Right forelimb (tissue), 1 donor: ENCODE measurements at regions not wholly inside any gene's neighbourhood (a gene's known extent, or its start where the extent isn't known, plus 50 kb on each side); places are given as distances from the start of the nearest gene placed in this dataset.
"Not testable (repeated sequence)": the region's sequence is repeated elsewhere in the genome, so short reads cannot be mapped to it uniquely, and the experiment has no call there.

Experiments
- DNase-seq: peaks from one replicate; pipeline ENCODE4 v3.0.0-alpha.2; 2018

DNA sequence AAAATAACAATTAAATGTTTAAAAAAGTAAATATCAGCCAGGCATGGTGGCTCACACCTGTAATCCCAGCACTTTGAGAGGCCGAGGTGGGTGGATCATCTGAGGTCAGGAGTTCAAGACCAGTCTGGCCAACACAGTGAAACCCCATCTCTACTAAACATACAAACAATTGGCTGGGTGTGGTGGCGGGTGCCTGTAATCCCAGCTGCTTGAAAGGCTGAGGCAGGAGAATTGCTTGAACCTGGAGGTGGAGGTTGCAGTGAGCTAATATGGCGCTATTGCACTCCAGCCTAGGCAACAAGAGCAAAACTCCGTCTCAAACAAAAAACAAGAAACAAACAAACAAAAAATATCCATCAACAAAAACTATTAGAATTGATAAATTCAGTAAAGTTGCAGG lies 77.5 kb downstream of the SNX5 start:
- not testable (repeated sequence) for DNase-seq

DNA sequence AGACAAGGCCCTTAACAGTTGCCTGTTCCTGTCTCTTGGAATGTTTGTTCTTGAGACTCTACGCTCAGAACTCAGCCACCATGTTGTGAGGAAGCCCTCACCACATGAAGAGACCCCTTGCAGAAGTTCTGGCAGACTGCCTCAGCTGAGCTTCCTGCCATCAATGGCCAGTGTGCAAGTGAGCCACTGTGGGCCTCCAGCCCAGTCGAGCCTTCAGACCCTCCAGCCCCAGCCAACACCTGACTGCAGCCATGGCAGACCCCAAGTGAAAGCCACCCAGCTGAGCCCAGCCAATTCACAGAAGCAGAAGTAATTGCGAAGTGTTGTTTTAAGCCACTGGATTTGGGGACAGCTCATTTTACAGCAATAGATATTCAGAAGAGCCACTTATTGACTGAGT lies 78.3 kb downstream of the SNX5 start:
- no peak for DNase-seq

DNA sequence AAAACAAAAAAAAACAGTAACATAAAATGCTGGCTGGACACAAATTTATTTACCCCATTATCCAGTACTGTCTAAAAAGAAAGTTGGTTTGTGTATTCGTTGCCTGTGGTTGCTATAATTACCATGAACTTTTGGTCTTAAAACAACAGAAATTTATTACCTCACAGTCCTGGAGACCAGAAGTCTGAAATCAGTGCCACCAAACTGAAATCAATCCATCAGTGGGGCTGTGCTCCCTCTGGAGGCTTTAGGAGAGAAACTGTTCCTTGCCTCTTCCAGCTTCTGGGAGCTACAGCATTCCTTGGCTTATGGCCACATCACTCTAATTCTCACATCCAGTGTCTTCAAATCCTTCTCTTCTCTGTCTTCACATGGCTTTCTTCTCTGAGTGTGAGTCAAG lies 79.4 kb downstream of the SNX5 start:
- no peak for DNase-seq

DNA sequence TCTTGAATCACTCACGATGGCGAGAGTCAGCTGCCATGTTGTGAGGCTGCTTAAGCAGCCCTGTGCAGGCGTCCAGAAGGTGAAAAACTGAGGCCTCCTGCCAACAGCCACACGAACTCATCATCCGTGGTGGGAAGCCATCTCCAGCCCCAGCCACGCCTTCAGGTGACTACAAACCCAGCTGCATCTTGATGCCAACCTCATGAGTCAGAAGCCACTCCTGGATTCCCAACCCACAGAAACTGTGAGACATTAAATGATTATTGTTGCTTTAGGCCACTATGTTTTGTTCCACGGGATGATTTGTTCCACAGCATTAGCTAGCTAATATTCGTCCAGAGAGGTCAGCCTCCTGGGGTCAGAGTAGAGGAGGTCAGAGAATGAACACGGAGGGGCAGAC lies 80.5 kb downstream of the SNX5 start:
- no peak for DNase-seq

DNA sequence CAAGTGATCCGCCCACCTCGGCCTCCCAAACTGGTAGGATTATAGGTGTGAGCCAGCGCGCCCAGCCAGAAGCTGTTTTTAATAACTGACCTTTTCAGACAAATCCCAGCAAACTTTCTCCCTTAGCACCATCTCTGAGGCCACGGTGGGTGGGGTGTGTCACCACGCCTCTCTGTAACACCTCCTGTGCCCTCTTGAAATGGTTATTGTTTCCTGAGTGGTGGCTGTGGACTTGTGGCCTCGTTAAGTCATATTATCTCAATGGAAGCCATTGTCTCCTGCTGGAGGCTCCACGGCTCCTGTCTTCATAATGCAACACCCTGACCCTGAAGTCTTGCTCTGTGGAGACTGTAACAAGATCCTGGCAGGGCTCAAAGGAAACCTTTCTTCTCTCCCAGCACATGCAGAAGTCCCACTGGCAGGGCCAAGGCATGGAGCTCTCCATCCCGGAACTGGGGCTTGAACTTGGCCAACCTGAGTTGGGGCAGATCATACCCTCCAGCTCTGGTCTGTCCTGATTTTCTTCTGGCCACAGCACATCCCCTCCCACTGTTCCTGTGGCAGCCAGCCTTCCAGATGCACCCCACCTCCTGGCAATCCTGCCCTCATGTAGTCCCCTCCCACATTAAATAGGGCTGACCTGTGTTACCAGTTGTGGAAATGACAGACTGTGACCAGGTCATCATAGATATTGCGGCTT lies 81.1 kb downstream of the SNX5 start:
- no peak for DNase-seq

DNA sequence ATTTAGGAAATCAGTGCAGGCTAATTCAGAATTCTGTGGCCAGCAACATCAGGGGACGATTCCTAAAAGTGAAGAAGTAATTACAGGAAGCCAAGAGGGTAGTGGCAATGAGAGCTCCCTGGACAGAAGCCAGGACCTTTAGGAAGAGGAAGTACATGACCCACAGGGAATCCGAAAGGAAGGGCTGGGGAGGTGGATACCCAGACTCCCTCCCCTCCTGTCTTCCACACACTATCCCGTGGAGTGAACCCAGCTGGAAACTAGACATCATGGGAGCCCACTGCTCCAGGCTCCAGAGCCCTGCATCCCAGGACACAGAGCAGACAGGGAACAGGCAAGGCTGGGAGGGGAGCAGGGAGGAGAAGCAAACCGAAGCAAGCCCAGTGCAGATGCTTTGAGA lies 83.0 kb downstream of the SNX5 start:
- no peak for DNase-seq

DNA sequence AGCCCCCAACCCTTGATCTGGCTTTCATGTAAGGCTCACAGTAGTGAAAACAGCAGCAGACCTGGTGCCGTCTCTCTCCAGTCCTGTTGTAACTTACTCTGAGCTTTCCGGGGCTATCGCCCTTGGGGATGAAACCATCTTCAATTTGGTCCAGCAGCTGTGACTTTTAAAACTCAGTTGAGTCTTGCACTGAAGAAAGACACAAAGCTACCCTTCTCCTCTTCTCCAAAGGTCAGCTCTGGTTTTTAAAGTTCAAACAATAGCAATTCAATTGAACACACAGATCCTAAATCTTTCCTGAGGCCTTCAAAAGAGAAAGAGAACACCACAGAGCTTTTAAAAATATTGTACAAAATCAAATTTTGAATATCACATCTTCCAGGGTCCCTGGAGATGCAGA lies 83.5 kb downstream of the SNX5 start:
- no peak for DNase-seq

DNA sequence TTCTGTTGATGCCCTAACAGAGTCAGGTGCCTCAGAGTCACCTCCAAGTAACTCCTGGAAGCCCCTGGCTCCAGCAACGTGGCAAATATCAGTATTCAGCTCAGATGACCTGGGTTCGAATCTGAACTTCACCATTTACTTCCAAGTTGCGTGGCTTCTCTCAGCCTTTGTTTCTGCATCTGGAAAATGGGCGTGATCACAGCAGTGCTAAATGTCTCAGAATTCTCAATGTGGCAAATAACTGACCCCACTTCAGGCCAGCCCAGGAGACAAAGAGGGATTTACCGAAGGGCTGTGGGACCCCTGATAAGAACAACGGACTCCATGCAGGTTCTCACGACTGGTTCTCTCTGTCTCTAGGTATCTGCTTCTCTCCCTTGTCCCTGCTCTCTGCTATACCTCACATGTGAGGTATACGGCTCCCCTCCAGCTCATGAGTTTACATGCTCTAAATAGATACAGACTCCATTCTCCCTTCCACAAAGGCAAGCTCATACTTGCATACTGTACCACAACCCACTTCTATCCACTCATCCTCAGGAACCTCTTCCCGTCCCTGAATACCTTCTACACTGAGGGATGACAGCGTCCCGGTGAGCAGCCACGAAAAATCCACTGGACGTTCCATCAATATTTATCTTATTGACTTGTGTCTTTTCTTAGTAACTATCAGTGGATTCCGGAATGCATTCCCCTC lies 84.1 kb downstream of the SNX5 start:
- DNase-seq: no peak

DNA sequence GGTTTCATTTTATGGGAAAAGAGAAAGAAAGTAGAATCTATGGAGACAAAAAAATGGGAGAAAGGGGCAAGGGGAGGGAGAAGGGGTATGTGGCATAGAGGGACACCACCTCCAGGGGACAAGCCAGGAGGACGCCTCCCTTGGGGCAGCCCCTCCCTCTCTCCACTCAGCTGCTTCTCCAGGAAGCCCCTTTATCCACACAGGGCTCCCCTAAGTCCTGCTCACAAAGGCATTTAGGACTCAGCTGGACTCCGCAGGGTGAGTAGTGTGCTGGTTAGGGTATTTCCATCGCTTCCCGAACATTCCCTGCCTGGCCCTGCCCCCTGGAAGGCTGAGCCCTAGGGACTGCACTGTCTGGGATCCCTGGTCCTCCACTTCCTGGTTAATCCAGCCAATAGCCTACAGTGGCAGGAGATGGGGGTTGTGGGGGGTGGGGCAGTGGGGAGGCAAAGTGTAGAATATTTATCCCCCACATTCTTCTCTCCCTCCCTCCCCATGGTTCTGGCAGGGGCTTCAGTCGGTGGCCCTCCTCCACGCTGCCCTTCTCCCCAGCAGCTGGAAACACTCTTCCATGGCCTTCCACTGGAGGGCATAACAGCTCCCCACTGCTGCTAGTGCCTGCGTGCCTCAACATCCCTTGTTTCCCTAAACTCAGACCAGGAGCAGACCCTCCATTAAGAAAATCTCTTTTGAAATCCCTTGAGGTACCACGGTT lies 84.8 kb downstream of the SNX5 start:
- DNase-seq: no peak

DNA sequence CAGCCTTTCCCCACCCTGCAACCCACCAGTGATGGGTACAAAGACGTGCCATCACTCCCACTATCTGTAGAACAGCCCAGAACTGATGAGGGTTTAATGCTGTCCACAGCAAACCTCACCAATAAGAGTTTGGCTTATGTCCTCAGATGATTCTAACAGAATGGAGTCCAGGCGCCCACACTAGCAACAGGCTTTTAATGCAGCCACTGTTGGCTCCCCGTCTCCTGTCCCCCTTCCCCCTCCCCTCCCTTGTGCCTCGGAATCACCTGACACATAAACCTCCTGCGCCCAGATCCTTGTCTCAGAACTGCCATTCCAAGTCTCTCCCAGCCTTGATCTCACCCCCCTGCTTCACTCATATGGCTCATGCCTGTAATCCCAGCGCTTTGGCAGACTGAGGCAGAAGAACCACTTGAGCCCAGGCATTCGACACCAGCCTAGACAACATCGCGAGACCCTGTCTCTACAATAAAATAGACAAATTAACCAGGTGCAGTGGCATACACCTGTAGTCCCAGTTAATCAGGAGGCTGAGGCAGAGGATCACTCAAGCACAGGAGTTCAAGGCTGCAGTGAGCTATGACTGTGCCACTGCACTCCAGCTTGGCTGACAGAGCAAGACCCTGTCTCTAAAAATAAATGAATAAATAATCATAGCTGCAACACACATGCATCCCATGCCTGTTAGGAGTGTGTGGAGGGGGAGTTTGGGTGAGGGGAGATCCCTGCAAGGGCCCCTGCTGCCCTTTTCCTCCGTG lies 85.6 kb downstream of the SNX5 start:
- no peak for DNase-seq

DNA sequence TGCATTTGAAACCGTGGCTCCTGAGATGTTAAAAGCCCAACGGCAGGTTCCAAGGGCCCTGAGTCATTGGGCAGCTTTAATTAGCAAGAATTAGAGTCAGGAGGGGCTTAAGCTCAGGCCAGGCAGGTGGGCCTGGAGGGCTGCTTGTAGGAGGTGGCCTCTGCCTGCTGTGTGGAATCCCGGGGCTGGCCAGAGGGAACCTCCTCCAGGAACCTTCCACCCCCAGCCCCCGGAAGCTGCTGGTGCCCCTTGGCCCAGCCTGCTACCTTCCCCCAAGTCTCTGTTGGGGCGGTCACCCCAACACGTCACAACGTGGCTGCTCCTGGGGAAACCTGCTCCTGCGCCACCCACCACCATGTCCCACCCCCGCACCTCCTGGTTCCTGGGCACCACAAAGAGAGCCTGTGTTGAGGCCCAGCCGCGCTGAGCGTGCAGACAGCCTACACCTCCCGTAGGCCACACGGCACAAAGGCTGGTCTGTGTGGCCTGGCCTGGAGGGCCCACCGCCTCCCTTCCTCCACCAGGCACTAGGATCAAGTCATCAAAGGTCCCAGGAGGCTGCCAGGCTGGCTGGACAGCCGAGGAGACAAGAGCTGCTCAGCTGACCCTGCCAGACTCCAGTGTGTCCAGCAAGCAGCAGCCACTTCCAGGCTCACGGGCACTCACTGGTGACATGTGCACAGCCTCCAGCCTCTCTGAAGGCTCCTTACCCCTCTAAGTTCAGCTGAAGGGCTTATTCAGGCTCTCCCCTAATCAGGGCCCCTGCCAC lies 86.3 kb downstream of the SNX5 start:
- no peak for DNase-seq

DNA sequence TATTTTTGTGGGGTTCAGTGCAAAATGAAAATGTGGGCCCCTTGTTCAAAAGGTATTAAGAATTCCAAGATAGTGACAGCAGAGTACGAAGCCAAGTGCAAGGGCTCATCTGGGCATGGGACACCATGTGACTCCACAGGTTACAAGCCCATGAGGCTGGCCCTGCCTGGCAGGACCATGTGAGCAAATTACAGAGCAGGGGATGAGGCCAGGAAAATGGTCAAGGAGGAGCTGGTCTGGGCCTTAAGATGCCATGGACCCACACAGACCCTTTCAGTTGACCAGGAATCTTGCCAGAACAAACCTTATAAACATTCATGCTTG lies 86.9 kb downstream of the SNX5 start:
- DNase-seq: no peak

DNA sequence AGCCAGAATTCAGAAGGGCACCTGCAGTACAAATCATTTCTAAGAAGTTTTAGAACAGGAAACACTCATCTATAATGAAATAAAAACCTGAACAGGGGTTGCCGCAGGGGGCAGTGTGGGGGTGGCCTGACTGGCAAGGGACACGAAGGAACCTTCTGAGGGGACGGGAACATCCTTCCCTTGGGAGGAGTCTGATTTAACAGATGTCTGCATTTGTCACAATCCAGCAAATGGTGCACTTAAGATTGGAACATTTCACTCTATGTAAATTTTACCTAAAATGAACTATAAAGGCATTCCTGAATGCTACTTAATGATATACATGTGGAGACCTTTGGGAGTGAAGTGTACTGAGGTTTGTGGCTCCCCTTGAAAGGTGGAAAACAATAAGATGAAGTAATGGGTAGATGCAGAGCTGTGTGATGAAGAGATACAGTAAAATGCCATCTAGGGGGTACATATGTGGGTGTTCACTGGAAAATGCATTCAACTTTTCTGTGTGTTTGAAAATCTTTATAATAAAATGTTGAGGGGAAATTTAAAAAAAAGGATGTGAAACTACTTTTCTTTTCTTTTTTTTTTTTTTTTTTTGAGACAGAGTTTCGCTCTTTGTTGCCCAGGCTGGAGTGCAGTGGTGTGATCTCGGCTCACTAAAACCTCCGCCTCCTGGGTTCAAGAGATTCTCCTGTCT lies 89.5 kb downstream of the SNX5 start:
- DNase-seq: no peak

DNA sequence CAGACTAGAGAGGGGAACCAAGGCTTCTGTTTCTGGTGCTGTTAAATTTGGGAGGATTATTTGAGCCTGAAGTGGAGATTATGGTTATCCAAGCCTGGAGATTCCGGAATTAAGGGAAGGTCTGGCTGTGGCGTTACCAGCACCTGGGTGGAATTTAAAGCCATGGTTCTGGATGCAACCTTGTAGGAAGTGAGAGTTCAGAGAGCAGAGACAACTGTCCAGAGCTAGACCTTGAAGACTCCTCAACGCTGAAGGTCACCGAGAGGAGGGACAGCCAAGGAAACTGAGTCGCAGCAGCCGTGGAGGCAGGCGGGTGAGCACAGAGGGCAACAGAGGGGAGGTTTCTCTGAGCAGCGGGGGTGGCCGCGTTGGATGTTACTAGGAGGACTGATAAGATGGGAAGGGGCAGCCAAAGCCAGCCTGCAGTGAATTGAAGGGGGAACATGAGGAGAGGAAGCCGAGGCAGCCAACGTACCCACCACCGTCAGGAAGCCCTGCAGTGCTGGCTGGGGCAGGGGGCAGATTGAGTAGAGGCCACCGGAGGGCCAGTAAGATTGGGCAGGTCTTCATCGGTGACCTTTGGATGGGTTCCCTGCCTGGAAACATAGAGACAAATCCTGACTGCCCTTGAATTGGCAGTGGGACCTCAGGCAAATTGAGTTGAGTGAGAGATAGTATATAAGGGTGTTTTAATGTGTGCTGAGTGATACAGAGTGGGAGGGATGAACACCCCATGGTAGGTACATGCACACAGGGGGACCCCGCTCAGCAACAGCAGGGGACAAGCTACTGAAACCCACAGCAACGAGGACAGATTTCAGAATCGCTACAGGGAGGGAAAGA lies 90.3 kb downstream of the SNX5 start:
- no peak for DNase-seq

DNA sequence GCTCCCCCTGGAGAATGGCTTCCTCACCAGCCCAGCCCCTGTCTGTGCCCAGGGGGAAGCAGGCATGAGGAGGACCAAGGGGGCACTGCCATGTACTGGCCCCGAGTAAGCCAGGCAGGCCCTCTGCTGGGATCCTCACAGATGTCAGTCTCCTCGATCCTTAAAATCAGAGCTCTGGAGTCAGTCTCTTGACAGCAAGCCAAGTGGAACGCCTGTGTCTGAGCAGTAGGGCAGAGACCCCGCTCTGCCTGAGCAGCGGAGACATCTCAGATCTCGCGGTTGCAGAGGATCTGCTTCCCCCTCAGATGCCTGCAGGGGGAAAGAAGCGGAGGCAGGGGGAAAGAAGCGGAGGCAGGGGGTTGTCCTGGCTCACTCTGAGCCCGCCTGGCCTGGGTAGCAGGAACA lies 92.6 kb downstream of the SNX5 start:
- DNase-seq: no peak

DNA sequence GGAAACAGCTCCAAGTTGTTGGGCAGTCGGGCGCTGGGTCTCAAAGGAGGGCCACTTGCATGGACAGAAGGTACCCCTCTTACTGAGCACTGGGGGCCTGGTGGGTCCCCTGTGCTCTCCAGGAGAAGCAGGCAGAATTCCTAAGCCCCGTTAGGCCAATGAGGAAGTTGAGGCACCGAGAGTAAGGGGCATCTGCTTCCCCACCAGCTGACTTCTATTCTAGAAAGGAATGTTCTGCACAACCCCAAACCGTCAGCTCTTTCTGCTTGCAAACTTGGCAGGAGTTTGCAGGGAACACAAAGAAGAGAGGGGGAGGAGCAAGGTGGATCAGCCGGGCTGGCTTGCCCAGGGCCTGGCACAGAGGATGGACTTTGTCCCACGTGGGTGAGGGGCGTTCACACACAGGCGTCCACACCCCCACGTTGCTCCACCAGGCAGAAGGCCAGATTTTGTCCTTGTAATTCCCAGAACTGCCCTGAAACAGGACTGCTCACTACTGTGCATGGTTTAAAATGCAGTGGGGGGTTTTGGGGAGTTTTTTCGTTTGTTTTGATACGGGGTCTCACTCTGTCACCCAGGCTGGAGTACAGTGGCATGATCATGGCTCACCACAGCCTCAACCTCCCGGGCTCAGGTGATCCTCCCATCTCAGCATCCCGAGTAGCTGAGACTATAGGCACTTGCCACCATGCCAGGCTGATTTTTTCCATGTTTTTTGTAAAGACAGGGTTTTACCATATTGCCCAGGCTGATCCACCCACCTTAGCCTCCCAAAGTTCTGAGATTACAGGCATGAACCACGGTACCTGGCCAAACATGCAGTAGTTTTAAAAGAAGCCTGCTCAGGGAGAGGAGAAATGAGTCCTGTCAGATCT lies 93.3 kb downstream of the SNX5 start:
- DNase-seq: peak; percentile 84

DNA sequence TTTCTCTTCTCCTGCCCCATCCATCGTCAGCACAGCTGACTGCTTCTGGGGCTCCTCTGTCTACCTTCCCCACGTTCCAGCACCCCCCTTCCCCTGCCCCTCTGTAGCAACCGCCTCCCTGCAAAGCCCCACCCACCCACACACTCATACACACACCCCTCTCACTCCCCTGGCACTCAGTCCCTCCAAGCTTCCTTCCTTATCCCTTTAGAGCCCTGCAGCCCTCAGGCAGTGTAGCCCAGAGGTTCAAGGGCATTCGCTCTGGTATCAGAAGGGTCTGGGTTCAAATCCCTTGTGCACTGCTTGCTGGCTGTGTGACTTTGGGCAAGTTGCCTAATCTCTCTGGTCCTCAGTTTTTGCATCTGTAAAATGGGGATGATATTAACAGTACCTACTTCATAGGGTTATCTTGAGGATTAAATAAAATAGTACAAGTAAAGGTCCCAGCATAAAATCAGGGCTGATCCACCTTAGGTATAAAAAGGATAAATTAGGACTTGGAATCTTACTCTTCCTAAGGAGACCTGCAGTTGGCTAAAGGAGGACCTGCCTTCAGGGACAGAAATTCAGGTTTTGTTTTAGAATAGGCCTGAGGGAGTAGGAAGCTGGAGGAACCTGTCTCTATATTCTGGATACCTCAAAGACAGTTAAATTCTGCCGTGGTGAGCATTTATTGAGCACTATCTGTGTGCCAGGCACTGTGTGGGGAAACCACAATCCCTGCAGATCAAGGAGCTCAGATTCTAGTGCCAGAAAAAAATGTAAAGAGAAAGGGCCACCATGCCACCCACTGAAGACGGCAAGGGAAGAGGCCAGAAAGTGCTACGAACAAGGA lies 94.1 kb downstream of the SNX5 start:
- DNase-seq: no peak

DNA sequence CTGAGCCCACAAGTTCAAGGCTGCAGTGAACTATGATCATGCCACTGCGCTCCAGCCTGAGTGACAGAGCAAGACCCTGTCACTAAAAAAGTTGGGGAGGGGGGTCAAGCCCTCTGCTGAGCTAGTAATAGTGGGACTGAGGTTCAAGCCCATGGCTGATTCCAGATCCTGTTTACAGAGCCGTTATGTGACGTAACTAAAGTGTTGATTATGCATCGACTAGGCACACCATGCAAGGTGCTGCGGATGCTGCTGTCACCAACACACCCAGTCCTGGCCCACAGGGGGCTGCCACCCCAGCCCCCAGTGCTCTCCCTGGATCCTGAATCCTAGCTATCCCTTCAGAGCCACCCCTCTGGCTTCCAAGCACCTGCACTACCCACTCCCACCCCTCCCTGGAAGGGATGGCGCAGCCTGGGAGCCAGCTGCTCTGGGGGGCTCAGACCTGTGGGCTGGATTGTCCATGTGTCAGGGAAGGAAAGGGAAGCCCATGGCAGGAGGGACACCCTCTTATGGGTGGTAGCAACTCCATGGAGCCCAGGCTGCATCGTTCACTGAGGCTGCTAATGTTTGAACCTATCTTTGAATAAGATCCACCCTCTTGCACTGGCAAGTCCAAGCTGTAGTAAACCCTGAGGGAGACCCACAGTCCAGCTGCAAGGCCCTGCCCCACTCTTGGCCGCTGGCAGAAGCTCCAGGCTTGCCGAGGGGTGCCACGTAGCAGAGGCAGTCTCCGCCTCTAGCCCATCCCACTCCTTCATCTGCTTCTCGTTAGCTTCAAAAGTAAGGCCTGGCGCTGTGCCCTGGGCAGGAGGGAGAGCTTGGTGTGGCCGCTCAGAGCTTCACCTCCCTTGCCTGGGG lies 95.0 kb downstream of the SNX5 start:
- DNase-seq: peak; percentile 92
